Activated naive CD4-positive, alpha-beta T cell (primary cell): ENCODE measurements at regions not wholly inside any gene's neighbourhood (a gene's known extent, or its start where the extent isn't known, plus 50 kb on each side); places are given as distances from the start of the nearest gene placed in this dataset.
"Not testable (repeated sequence)": the region's sequence is repeated elsewhere in the genome, so short reads cannot be mapped to it uniquely, and the experiment has no call there.

Source experiments
- DNase-seq, 4 experiments: peaks; one replicate each; lab custom pipeline; 2025; lab: John Stamatoyannopoulos, UW

- DNase-seq, result peak; percentile 56 to 79 (median 56)
Measured at GRCh38 chr17:30731210-30732132, 93.0 kb downstream of the CRLF3 start.

DNA sequence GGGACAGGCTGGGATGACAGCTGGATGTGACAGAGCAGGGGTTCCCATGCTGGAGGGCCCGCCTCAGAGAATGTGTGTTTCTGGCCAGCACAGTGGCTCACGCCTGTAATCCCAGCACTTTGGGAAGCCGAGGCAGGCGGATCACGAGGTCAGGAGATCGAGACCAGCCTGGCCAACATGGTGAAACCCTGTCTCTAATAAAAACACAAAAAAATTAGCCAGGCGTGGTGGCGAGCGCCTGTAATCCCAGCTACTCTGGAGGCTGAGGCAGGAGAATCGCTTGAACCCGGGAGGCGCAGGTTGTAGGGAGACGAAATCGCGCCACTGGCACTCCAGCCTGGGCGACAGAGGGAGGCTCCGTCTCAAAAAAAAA, 93.7 kb downstream of the CRLF3 start:
- not testable (repeated sequence) for DNase-seq

GRCh38 chr17:30730171-30730836, 94.2 kb downstream of the CRLF3 start:
- not testable (repeated sequence) for DNase-seq

DNA sequence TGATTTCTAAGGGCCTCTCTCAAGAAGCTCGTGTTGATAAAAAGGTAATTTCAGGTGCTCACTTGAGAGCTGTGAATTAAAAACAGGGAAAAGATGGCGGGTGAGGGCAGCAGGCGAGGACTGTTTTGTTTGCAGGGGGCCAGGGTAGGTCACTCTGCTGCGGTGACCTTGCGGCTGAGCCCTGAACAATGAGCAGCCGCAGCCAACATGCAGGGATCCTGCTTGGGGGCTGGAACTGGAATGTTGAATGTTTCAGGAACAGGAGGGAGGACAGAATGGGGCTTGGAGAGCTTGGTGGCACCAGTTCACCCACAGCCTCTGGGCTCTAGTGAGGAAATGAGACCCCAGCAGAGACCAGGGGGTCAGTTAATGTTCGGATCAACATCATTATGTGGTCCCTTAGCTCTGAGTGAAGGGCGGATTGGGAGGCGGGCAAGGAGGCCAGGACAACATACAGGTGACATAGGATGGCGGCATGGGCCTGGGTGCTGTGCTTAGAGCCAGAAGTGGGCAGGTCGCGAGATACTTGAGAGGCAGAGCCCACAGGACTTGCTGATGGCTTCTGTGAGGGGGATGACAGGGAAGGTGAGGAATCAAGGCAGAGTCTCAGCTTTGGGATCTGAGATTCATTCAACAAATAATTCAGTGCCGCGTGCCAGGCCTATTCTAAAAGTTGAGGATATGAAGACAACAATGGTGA, 94.9 kb downstream of the CRLF3 start:
- DNase-seq, result not testable (repeated sequence)

DNA sequence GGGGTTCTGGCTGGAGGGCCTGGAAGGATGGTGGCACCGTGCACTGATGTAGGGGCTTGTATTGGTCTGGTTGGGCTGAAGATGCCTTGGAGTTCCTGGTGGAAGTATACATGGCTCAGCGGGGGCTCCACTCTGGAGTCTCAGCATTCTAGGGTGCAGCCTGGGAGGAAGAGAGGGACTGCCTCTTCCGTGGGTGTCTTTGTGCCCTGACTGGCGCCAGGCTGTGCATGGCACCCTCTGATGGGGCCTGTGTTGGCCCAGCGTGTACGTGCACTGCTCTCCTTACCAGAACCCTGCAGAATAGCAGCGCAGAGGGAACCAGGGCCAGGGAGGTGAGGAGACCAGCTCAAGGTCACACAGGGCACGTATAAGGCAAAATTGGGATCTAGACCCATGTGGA, 97.0 kb downstream of the CRLF3 start:
- not testable (repeated sequence) for DNase-seq

DNA sequence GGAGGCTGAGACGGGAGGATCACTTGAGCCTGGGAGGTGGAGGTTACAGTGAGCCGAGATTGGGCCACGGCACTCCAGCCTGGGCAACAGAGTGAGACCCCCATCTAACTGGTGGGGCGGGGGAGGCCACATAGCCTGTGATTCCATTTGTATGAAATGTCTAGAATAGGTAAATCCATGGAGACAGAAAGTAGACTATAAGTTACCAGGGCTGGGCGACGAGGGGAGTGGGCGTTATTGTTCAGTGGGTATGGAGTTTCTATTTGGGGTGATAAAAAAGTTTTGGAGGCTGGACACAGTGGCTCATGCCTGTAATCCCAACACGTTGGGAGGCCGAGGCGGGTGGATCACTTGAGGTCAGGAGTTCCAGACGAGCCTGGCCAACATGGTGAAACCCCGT, 97.8 kb downstream of the CRLF3 start:
- DNase-seq, result not testable (repeated sequence)

- not testable (repeated sequence) for DNase-seq
Measured at GRCh38 chr17:30726310-30726709, 98.2 kb downstream of the CRLF3 start.

- DNase-seq, result not testable (repeated sequence)
Measured at GRCh38 chr17:30724034-30724650, 100.3 kb downstream of the CRLF3 start.

GRCh38 chr17:30722114-30722780, 102.2 kb downstream of the CRLF3 start:
- not testable (repeated sequence) for DNase-seq

GRCh38 chr17:30720971-30721370, 103.5 kb downstream of the CRLF3 start:
- DNase-seq, result not testable (repeated sequence)

DNA sequence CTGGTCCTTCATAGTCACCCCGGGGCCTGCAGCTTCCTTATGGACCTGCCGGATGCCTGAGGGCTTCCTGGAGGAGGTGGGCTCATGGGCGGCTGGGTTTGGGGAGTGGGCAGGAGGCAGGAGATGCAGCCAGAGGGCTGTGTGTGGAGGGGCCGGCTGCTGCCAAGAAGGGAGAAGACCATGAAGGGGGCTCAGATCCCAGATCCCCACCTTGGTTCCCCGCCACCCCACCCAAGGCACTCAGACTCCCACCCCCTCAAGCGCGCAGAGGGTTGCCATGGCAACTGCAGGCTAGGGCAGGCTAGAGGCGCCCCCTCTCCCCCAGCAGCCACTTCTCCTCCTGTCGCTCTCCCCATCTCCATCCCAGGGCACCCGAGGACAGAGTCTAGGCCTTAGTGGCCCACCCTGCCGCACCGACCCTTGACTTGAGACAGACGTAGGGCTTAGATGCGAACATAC, 104.5 kb downstream of the CRLF3 start:
- no peak for DNase-seq

GRCh38 chr17:30719131-30719973, 105.1 kb downstream of the CRLF3 start:
- DNase-seq, result peak; percentile 48 to 77 (median 64)

DNA sequence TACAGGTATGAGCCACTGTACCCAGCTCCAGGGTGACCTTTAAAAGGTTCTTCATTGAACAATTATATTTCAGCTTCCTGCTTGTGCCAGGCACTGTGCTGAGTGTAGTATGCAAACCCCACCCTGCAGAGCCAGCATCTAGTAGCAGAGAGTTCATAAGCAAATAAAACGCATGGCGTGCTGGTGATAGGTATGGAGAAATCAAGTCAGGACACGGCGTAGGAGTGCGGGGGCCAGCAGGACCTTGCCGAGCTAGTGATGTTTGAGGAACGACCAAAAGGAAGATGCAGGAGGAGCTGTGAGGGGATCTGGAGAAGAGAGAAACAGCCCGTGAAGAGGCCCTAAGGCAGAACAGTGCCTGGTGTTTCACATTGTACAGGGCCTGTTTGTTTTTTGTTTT, 105.8 kb downstream of the CRLF3 start:
- DNase-seq, result not testable (repeated sequence)

- DNase-seq, result not testable (repeated sequence)
Measured at GRCh38 chr17:30718099-30718447, 106.4 kb downstream of the CRLF3 start.

GRCh38 chr17:30717291-30718098, 107.0 kb downstream of the CRLF3 start:
- DNase-seq, result no peak

DNA sequence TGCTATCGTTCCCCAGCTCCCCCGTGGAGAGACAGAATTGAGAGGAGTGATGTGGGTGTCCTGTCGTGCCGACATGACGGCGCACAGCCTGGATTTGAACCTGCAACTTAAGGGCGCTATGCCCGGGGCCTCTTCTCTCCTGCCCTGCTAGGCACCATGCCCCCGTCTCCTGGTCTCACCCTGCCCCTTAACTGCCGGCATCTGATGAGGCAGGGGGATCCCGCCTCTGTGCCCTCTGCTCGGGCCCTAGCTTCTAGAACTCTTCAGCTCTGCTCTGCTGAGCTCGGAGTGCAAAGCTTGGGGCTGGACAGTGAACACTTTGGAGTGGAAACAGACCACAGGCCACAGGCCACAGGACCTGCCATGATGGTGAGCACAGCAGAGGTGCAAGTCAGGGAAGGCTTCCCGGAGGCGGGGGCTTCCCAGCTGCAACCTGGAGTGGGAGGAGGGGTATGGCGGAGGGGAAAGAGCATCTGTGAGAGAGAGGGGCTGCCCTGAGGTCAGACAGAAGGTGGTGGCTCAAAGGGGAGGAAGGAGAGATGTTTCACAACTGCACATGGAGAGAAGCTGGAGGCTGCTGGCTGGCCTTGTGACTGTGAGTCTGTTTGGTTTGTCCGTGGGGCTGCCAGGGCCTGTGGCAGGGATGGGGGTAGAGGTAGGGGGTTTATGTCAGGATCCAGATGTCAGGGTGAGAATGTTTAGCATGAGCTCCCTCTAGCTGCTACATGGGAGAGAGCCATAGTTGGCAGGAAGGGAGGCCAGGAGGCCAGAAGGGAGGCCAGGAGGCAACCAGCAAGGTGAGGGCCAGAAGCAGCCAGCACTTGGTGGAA, 107.8 kb downstream of the CRLF3 start:
- no peak for DNase-seq

DNA sequence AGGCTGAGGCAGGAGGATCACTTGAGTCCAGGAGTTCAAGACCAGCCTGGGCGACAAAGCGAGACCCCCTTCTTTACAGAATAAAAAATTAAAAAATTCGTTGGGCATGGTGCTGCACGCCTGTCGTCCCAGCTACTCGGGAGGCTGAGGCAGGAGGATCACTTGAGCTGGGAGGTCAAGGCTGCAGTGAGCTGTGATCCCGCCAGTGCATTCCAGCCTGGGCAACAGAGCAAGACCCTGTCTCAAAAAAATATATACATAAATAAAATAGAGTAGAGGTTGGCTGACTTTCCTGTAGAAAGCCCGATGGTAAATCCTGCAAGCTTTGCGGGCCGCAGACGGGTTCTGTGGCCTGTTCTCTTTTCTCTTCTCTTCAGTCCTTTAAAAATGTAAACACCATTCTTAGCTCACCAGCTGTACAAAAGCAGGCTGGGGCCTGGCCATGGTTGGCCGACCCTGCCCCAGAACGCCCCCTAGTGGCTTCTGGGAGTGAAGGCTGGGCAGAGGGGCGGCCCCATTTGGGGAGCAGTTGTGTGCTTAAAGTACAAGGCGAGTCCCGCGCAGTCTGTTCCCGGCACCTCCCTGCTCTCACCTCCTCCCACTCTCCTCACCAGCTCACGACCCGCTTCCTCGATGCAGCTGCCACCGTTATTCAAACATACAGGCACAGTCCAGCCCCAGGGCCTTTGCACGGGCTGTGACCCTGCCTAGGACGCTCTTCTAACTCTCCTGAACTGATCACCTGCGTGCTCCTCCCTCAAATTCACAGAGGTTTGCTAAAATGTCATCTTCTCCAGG, 109.5 kb downstream of the CRLF3 start:
- peak in 1 of 4 experiments; percentile 37 for DNase-seq

GRCh38 chr17:30713805-30714204, 110.7 kb downstream of the CRLF3 start:
- DNase-seq, result not testable (repeated sequence)
